Esophagus muscularis mucosa (tissue), 4 donors: ENCODE measurements at regions not wholly inside any gene's neighbourhood (a gene's known extent, or its start where the extent isn't known, plus 50 kb on each side); places are given as distances from the start of the nearest gene placed in this dataset.

ENCODE experiments used
- EP300 ChIP-seq: sonication (generic); formaldehyde crosslinking; IDR thresholded peaks from one replicate; pipeline ENCODE4 v1.6.1; 2017; ENCODE audit warnings: antibody characterized with exemption
- POLR2A ChIP-seq: fragments of 450-650 bp; IDR thresholded peaks from one replicate; pipeline ENCODE4 v1.6.1; 2017; ENCODE audit warnings: antibody characterized with exemption, moderate library complexity, mild to moderate bottlenecking, low read depth
- POLR2AphosphoS5 ChIP-seq, 2 donors: sonication (generic); formaldehyde crosslinking; IDR thresholded peaks; one replicate each; pipeline ENCODE4 v1.6.1; 2017; ENCODE audit warnings: antibody characterized with exemption in 2 of 2
- TF ChIP-seq, protein P1 (sequence below), 3 experiments: fragments of 200-600 bp in 2 of 3; fragments of 450-650 bp in 1 of 3; sonication (generic) in 2 of 3; IDR thresholded peaks; one replicate each; pipeline ENCODE4 v1.5.1; 2017 to 2019; ENCODE audit warnings: antibody characterized with exemption in 3 of 3, mild to moderate bottlenecking in 2 of 3, moderate library complexity in 1 of 3

- TF ChIP-seq, protein P1, sequence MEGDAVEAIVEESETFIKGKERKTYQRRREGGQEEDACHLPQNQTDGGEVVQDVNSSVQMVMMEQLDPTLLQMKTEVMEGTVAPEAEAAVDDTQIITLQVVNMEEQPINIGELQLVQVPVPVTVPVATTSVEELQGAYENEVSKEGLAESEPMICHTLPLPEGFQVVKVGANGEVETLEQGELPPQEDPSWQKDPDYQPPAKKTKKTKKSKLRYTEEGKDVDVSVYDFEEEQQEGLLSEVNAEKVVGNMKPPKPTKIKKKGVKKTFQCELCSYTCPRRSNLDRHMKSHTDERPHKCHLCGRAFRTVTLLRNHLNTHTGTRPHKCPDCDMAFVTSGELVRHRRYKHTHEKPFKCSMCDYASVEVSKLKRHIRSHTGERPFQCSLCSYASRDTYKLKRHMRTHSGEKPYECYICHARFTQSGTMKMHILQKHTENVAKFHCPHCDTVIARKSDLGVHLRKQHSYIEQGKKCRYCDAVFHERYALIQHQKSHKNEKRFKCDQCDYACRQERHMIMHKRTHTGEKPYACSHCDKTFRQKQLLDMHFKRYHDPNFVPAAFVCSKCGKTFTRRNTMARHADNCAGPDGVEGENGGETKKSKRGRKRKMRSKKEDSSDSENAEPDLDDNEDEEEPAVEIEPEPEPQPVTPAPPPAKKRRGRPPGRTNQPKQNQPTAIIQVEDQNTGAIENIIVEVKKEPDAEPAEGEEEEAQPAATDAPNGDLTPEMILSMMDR (IDR thresholded peaks at IDR 0.05), result no peak
- TF ChIP-seq POLR2A, result no peak
- no peak for TF ChIP-seq POLR2AphosphoS5 (IDR thresholded peaks at IDR 0.05)
- no peak for TF ChIP-seq EP300
Measured at GRCh38 chr7:46162609-46163008, 241.5 kb upstream of the IGFBP3 start.
